BE2C (cell line): ENCODE measurements at regions not wholly inside any gene's neighbourhood (a gene's known extent, or its start where the extent isn't known, plus 50 kb on each side); places are given as distances from the start of the nearest gene placed in this dataset.

Source experiments
- DNase-seq: peaks from one replicate; pipeline ENCODE4 v3.0.0-alpha.2; 2020
- H3K27me3 ChIP-seq: fragments of 250-450 bp; sonication (Bioruptor Pico); 2 replicates; pipeline ENCODE4 v1.5.1; 2020; ENCODE audit warnings: mild to moderate bottlenecking
- H3K36me3 ChIP-seq: fragments of 250-450 bp; sonication (Bioruptor Pico); 2 replicates; pipeline ENCODE4 v1.5.1; 2020; ENCODE audit warnings: mild to moderate bottlenecking
- H3K4me1 ChIP-seq: fragments of 250-450 bp; sonication (Bioruptor Pico); 2 replicates; pipeline ENCODE4 v1.5.1; 2020
- H3K4me3 ChIP-seq: 2 replicates; pipeline ENCODE4 v1.5.1; 2011; ENCODE audit warnings: low read depth, low read length
- H3K9me3 ChIP-seq: fragments of 250-450 bp; sonication (Bioruptor Pico); 2 replicates; pipeline ENCODE4 v1.5.1; 2020
- CTCF ChIP-seq: IDR thresholded peaks from 2 replicates; pipeline ENCODE4 v1.5.1; 2012; ENCODE audit warnings: mild to moderate bottlenecking, low read depth, low read length

DNA sequence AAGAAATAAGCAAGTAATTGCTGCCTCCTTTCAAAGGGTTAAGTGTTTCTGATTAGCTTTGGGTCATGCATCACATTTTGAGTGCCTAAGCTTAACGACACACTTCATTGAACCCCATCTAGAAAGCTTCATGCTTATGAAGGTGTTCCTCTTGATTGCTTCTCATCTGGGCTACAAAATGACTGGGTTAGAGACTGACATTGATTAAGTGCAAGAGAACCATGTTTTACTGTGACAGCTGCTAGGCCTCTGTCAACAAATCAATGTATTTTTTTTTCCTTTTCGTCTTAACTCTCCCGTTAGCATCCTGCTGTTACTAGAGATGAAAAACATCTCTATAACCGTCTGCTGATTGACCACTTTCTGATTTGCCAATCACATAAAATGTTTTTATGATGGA is 725.0 kb downstream of the TLE1 start:
- TF ChIP-seq CTCF = no peak
- Histone ChIP-seq H3K36me3 (no peaks in the 10 kb centered on the region), H3K9me3 (no peaks in the 10 kb centered on the region), H3K4me1 (no peaks in the 10 kb centered on the region), H3K4me3 (no peak overlapping the region), H3K27me3 (no peaks in the 10 kb centered on the region)
- DNase-seq = no peak

DNA sequence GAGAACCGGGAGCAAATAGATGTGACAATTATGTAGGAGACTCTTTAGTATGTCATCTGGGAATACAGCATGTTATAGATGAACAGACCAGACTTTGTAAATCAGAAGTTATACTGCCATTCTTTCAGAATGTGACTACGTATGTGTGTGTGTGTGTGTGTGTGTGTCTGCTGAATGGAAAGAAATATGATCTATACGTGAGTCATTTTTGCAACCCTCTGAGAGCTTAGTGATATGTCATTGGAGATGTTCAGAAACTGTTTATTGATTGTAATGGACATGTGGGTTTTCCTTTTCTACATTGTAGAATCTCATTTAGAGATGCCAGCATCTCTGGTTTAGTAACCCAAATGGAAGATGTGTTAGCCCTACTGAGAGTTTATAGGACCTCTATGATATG is 731.5 kb downstream of the TLE1 start:
- Histone ChIP-seq H3K27me3 (no peaks in the 10 kb centered on the region), H3K4me3 (no peak overlapping the region), H3K36me3 (no peaks in the 10 kb centered on the region), H3K4me1 (no peaks in the 10 kb centered on the region), H3K9me3 (no peaks in the 10 kb centered on the region)
- no peak for DNase-seq
- no peak for TF ChIP-seq CTCF

DNA sequence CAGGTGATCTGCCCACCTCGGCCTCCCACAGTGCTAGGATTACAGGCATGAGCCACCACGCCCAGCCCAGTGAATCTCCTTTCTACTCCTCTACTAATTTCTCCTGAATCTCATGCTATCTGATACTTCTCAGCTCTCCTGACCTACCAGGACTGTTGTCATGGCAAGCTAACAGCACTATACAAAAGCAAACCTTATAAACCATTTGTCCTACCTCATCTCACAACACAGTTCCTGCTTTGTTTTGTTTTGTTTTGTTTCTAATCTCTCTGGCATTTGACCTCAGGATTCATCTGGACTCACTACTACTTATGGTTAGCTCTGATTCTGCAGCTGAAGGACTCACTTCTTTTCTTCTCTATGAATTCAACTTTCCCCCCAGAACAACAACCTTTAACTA is 734.8 kb downstream of the TLE1 start:
- no peak for TF ChIP-seq CTCF
- no peaks in the 10 kb centered on the region for H3K27me3 ChIP-seq
- H3K36me3 ChIP-seq = no peaks in the 10 kb centered on the region
- no peaks in the 10 kb centered on the region; the same call in 1 of the 2 replicates for H3K4me1 ChIP-seq
- H3K4me3 ChIP-seq = no peak overlapping the region
- DNase-seq = no peak
- no peaks in the 10 kb centered on the region for H3K9me3 ChIP-seq

DNA sequence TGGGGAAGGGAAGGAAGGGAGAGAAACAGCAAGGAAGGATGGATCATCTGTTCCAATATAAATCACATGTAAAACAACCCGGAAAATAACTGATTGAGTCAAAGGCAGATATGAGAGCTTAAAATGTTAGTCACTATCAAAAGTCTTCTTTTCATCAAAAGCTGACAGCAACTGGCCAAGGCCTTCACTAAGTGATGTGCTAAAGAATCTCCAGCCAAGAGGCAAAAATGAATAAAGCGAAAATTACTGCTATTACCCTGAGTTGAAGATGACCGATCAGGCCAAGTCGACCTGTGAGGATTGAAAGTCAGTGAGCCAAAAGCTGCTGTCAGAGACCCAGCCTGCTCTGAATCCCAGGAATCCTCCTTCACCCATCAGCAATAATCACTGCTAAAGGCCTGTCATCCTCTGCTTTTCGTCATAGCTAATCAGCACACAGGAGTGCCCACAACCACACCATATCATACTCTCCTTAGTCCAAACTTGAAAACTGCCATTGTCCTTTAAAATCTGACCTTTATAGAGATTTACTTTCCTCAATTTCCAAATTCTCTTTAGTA is 736.9 kb downstream of the TLE1 start:
- DNase-seq = peak; percentile 36
- Histone ChIP-seq H3K4me1 (no peaks in the 10 kb centered on the region; the same call in 1 of the 2 replicates), H3K9me3 (no peaks in the 10 kb centered on the region), H3K36me3 (no peaks in the 10 kb centered on the region), H3K27me3 (no peaks in the 10 kb centered on the region), H3K4me3 (no peak overlapping the region)
- no peak for TF ChIP-seq CTCF

GRCh38 chr9:80951675-80952074 is 737.7 kb downstream of the TLE1 start:
- TF ChIP-seq CTCF = no peak
- Histone ChIP-seq H3K9me3 (no peaks in the 10 kb centered on the region), H3K36me3 (no peaks in the 10 kb centered on the region), H3K4me1 (no peaks in the 10 kb centered on the region; the same call in 1 of the 2 replicates), H3K4me3 (no peak overlapping the region), H3K27me3 (no peaks in the 10 kb centered on the region)
- no peak for DNase-seq

DNA sequence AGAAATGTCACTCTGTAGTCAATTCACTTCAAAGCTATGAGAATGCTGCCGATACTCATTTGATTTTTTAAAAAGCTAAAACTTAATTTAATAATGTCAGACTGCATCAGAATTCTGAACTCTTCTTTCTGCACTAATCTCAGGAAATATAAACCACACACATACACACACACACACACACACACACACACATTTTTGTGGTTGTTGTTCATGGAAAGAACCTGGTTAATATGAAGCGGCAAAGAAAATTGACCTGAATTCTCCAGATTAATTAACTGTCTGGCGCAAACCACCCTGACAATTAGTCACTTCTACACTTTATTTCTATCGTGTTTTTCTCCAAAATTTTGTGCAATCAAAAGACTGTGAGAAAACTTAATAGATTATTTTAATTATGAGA is 740.5 kb downstream of the TLE1 start:
- no peak for TF ChIP-seq CTCF
- Histone ChIP-seq H3K9me3 (no peaks in the 10 kb centered on the region), H3K4me1 (no peaks in the 10 kb centered on the region; the same call in 1 of the 2 replicates), H3K36me3 (no peaks in the 10 kb centered on the region), H3K27me3 (no peaks in the 10 kb centered on the region), H3K4me3 (no peak overlapping the region)
- DNase-seq = no peak
